ENCODE measurements at regions not wholly inside any gene's neighbourhood (a gene's known extent, or its start where the extent isn't known, plus 50 kb on each side); places are given as distances from the start of the nearest gene placed in this dataset.

DNA sequence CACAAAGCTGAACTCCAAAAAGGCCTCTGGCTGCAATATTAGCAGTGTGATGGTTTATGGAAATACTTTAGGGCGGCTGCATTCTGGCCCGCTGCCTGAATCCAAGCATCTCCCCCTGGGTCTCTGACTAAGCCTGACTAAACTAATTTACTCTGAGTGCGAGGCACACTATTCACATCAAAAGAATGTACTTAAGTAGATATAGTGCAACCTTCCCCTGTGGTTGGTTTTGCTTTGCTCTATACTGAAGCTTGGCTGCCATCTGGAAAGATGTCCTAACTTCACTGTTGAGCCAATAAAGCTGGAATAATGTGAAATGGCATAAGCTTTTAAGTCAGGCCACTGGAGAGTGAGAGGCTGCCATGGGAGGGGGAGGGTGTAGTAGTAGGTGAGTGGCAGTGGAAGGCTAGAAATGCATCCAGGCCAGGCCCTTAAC lies 321.6 kb downstream of the AASDHPPT start (continued):
- TF ChIP-seq ZNF407 (IDR thresholded peaks at IDR 0.05; ENCODE audit: low read depth) (no peak), SOX6 (IDR thresholded peaks at IDR 0.05) (no peak)
- TF ChIP-seq, protein P1, sequence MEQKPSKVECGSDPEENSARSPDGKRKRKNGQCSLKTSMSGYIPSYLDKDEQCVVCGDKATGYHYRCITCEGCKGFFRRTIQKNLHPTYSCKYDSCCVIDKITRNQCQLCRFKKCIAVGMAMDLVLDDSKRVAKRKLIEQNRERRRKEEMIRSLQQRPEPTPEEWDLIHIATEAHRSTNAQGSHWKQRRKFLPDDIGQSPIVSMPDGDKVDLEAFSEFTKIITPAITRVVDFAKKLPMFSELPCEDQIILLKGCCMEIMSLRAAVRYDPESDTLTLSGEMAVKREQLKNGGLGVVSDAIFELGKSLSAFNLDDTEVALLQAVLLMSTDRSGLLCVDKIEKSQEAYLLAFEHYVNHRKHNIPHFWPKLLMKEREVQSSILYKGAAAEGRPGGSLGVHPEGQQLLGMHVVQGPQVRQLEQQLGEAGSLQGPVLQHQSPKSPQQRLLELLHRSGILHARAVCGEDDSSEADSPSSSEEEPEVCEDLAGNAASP (IDR thresholded peaks at IDR 0.05) = no peak

Data from K562 (cell line).